NCI-H526 (cell line): ENCODE measurements at regions not wholly inside any gene's neighbourhood (a gene's known extent, or its start where the extent isn't known, plus 50 kb on each side); places are given as distances from the start of the nearest gene placed in this dataset.
"Not testable (repeated sequence)": the region's sequence is repeated elsewhere in the genome, so short reads cannot be mapped to it uniquely, and the experiment has no call there.

Source experiments
- DNase-seq, 2 experiments: peaks; one replicate each; lab custom pipeline; 2025; lab: John Stamatoyannopoulos, UW

- DNase-seq = no peak
Measured at GRCh38 chr6:11486959-11487358, 50.6 kb upstream of the TMEM170B start.

DNA sequence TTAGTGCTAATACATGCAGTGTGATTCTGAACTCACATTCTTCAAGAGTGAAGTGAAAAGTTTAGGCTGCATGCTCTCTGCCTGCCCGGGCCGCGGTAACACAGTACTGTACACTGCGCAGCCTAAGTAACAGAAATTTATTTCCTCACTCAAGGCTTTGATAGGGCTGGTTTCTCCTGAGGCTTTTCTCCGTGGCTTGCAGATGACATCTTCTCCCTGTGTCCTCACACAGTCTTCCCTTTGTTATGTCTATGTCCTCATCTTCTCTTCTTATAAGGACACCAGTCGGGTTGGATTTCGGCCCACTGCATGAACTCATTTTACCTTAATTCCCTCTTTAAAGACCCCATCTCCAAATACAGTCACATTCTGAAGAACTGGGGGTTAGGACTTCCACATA lies 51.1 kb upstream of the TMEM170B start:
- DNase-seq = no peak

DNA sequence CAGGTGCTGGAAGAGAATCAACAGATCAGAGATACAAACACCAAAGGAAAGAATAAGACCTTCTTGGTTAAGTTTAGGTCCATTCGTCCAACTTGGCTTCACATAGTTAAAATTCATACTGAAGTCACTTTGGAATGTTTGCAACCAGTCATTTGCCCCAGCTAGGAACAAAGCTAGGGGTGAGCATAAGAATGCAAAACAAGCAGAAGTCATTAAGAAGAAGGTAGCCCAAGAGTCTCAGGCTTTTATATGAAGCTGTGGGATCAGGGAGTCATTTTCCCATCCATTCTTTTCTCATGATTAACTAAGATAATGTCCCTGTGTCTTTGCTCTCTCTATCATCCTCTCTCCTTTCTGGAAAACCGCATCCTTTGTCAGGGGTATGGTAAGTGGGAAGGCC lies 51.5 kb upstream of the TMEM170B start:
- no peak for DNase-seq

GRCh38 chr6:11485271-11485670 lies 52.3 kb upstream of the TMEM170B start:
- no peak for DNase-seq

GRCh38 chr6:11484441-11484840 lies 53.1 kb upstream of the TMEM170B start:
- no peak for DNase-seq

DNA sequence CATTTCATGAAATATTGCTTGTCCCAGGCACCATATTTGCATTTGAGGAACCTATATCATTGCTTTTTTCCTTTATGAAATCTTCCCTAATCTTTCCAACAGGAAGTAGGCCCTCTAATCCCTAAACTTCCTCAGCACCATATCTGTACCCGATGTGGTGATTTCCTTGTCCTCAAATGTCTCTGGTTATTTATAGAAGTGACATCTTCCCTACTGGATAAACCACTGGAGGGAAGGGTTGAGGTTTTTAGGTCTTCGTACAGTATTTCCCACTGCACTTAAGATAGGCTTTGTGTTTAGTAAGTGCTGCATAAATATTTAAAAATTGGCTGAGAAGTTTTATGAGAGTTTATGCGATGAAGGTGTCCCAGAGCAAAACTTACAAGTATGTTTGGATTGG lies 54.9 kb upstream of the TMEM170B start:
- no peak for DNase-seq

- no peak for DNase-seq
Measured at GRCh38 chr6:11480541-11480940, 57.0 kb upstream of the TMEM170B start.

- DNase-seq = no peak
Measured at GRCh38 chr6:11479296-11479695, 58.3 kb upstream of the TMEM170B start.

- no peak for DNase-seq
Measured at GRCh38 chr6:11478586-11478985, 59.0 kb upstream of the TMEM170B start.

DNA sequence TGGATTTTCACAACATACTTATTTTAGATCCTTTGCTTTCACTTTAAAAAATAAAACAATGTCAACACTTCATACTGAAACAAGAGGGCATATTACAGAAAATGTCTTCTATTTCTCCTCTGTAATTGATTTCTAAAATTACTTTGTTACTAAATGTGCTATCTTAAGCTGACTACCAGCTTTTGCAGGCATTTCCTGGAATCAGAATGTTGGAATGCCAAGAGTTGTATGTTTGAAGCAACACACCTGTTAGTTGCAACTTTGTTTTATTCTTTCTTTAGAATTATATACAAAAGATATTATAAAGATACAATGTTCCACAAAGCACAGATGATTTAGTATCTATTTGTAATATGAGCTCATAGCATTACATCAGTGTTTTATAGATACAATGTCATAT lies 62.5 kb upstream of the TMEM170B start:
- DNase-seq = no peak

DNA sequence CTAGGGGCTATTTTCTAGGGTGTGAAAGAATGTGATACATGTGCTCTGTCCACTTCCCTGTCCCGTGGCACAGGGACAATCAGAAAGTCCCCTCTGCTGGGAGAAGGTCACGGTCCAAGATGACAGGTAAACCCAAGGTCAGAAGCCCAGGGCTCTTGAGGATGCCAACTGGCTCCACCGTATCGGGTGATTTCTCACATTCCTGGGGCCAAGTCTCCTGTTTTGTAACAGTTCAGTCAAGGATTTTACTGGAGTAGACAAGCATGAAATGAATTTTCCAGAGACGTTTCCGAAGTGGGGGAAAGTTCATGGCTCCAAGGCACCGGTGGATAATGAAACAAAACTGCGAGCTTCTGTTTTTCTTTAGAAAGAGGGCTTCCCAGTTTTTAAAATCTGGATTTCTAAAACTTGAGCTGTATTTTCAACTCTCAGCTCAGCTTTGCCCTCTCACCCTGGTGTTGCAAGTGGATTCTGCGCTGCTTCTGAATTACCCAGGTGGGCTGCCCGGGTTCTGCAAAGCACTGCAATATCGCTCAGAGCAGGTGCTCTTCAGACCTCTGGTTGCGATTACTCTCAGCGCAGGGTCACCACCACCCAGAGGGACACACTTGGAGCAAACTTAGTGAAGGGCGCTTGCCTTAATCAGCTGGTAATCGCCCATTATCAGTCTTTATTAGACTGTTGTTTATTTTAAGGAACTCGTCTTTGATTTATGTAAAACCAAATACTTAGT lies 64.4 kb upstream of the TMEM170B start:
- DNase-seq = no peak

GRCh38 chr6:11471261-11471660 lies 66.3 kb upstream of the TMEM170B start:
- no peak for DNase-seq

DNA sequence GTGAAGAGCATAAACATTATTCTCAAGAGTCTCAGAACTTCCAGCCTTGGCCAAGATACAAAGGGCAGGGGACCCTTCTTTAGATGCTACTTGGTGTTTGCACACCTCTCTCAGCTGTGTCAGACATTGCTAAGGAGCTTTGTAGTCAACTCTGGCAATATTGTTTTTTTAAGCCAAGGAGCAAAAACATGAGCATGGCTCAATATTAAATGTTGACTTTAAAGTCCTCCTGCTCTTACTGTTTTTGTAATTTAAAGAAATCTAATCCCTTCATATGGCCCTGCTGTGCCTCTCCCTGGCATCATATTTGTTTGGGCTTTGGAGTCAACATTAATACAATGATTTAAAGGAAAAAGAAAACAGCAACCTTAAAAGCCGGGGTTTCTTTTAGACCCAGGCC lies 67.9 kb upstream of the TMEM170B start:
- no peak for DNase-seq

GRCh38 chr6:11468271-11468670 lies 69.3 kb upstream of the TMEM170B start:
- not testable (repeated sequence) for DNase-seq

DNA sequence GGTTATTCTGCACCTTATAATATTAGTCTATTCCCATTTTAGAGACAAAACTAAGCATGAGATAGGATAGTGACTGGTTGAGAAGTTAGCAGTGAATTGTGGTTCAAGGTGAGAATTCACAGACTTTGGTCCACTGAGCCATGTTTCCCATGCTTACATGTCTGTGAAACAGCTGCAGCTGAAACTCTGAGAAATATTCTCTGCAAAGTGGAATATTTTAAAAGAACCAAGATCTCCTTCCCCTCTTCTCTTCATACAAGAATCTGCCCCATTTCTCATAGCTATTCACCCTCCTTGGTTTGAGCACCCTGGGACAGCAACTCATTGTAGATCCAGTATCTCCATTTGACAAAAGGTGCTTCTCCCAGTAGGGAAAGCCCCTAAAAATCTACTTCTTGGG lies 70.2 kb upstream of the TMEM170B start:
- DNase-seq = no peak

DNA sequence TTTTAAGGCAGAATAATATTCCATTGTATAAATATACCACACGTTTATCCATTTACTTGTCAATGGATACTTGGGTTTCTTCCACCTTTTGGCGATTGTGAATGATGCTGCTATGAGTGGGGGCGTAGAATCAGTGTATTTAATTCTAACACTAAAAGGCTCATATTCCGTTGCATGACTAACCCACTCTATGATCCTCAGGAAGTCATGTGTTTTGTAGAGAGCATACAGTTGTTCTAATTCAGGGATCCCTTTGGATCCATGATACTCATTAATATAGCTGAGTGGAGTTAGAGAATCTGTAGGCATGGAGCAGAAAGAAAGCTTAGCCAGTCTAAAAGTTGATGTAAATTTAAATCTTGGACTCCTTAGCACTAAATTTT lies 74.2 kb upstream of the TMEM170B start:
- no peak for DNase-seq

GRCh38 chr6:11462742-11463397 lies 74.7 kb upstream of the TMEM170B start:
- DNase-seq = no peak

- peak; percentile 84 to 88 for DNase-seq
Measured at GRCh38 chr6:11460837-11461661, 76.5 kb upstream of the TMEM170B start.

GRCh38 chr6:11460001-11460668 lies 77.4 kb upstream of the TMEM170B start:
- peak in 1 of 2 experiments; percentile 29 for DNase-seq

DNA sequence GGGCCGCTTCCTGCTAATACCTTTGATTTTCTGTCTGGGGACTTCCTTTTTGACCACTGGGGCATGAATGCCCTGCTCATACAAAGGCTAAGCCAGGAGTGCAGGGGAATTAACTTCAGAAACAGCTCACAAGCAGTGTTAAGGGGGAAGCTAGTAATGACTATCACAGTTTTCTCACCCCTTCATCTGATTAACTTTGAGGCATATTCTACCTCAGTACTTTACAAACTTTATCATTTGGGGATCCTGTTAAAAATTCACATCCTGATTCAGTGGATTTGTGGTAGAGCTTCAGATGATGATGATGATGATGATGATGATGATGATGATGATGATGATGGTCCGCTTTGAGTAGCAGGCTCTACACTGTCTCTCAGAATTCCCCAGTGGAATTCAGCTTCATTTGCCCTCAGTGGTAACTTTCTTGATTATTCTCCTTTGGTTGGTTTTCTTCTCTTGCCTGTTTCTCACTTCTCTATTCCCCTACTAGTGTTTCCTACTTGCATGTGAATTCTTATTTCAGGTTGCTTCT lies 78.4 kb upstream of the TMEM170B start:
- peak in 1 of 2 experiments; percentile 6 for DNase-seq

DNA sequence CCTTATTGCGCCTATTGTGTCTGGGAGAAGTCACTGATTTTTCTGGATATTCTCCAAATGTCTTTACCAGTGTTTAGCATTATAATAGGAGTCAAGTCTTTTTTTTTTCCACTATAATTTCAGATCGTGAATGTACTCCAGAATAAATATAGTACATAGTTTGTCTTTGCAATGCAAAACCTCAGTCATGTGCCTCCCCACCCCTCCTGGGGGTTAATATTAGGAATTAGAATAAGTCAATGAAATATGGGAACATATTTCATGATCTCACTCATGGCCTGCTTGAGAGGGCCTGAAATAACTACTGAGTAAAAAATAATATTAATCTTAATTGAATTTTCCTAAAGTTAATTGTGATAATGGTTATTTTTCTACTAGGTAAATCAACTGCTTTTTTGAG lies 79.0 kb upstream of the TMEM170B start:
- DNase-seq = no peak

GRCh38 chr6:11457422-11457821 lies 80.1 kb upstream of the TMEM170B start:
- not testable (repeated sequence) for DNase-seq
